ENCODE measurements at regions not wholly inside any gene's neighbourhood (a gene's known extent, or its start where the extent isn't known, plus 50 kb on each side); places are given as distances from the start of the nearest gene placed in this dataset.

GRCh38 chr14:98912655-98913054 lies 359.3 kb downstream of the BCL11B start:
- Mint-ChIP-seq H3K4me3 (ENCODE audit: unreplicated experiment) (no peak overlapping the region), H3K27ac (ENCODE audit: unreplicated experiment) (no peak overlapping the region), H3K36me3 (ENCODE audit: unreplicated experiment) (no peaks in the 10 kb centered on the region), H3K27me3 (ENCODE audit: unreplicated experiment) (no peaks in the 10 kb centered on the region), H3K9me3 (ENCODE audit: unreplicated experiment) (peaks cover 3% of the 10 kb centered on the region), H3K4me1 (ENCODE audit: low read depth, unreplicated experiment) (peaks cover 2% of the 10 kb centered on the region)
- no peak for TF ChIP-seq CTCF (IDR thresholded peaks at IDR 0.05; ENCODE audit: partially characterized antibody, unreplicated experiment)
- no peak for DNase-seq

- Mint-ChIP-seq H3K27me3 (ENCODE audit: unreplicated experiment) (no peaks in the 10 kb centered on the region), H3K4me3 (ENCODE audit: unreplicated experiment) (no peak overlapping the region), H3K27ac (ENCODE audit: unreplicated experiment) (no peak overlapping the region), H3K36me3 (ENCODE audit: unreplicated experiment) (no peaks in the 10 kb centered on the region), H3K9me3 (ENCODE audit: unreplicated experiment) (no peaks in the 10 kb centered on the region), H3K4me1 (ENCODE audit: low read depth, unreplicated experiment) (peaks cover 2% of the 10 kb centered on the region)
- TF ChIP-seq CTCF (IDR thresholded peaks at IDR 0.05; ENCODE audit: partially characterized antibody, unreplicated experiment): no peak
- DNase-seq: no peak
Observed at GRCh38 chr14:98913967-98914650, 357.9 kb downstream of the BCL11B start.

- no peak for TF ChIP-seq CTCF (IDR thresholded peaks at IDR 0.05; ENCODE audit: partially characterized antibody, unreplicated experiment)
- DNase-seq: no peak
- H3K4me1 Mint-ChIP-seq (ENCODE audit: low read depth, unreplicated experiment): peaks cover 2% of the 10 kb centered on the region
- H3K36me3 Mint-ChIP-seq (ENCODE audit: unreplicated experiment): no peaks in the 10 kb centered on the region
- no peak overlapping the region for H3K4me3 Mint-ChIP-seq (ENCODE audit: unreplicated experiment)
- H3K27ac Mint-ChIP-seq (ENCODE audit: unreplicated experiment): no peak overlapping the region
- no peaks in the 10 kb centered on the region for H3K9me3 Mint-ChIP-seq (ENCODE audit: unreplicated experiment)
- no peaks in the 10 kb centered on the region for H3K27me3 Mint-ChIP-seq (ENCODE audit: unreplicated experiment)
Observed at GRCh38 chr14:98914942-98915341, 357.1 kb downstream of the BCL11B start.

GRCh38 chr14:98915625-98916024 lies 356.4 kb downstream of the BCL11B start:
- no peak for DNase-seq
- Mint-ChIP-seq H3K4me3 (ENCODE audit: unreplicated experiment) (no peak overlapping the region), H3K4me1 (ENCODE audit: low read depth, unreplicated experiment) (peaks cover 2% of the 10 kb centered on the region), H3K9me3 (ENCODE audit: unreplicated experiment) (no peaks in the 10 kb centered on the region), H3K36me3 (ENCODE audit: unreplicated experiment) (no peaks in the 10 kb centered on the region), H3K27me3 (ENCODE audit: unreplicated experiment) (no peaks in the 10 kb centered on the region), H3K27ac (ENCODE audit: unreplicated experiment) (no peak overlapping the region)
- no peak for TF ChIP-seq CTCF (IDR thresholded peaks at IDR 0.05; ENCODE audit: partially characterized antibody, unreplicated experiment)

- Mint-ChIP-seq H3K9me3 (ENCODE audit: unreplicated experiment) (no peaks in the 10 kb centered on the region), H3K36me3 (ENCODE audit: unreplicated experiment) (no peaks in the 10 kb centered on the region), H3K27me3 (ENCODE audit: unreplicated experiment) (no peaks in the 10 kb centered on the region), H3K4me3 (ENCODE audit: unreplicated experiment) (no peak overlapping the region), H3K27ac (ENCODE audit: unreplicated experiment) (no peak overlapping the region), H3K4me1 (ENCODE audit: low read depth, unreplicated experiment) (peaks cover 2% of the 10 kb centered on the region)
- no peak for TF ChIP-seq CTCF (IDR thresholded peaks at IDR 0.05; ENCODE audit: partially characterized antibody, unreplicated experiment)
- no peak for DNase-seq
Observed at GRCh38 chr14:98916036-98916435, 356.0 kb downstream of the BCL11B start.
